ENCODE measurements at regions not wholly inside any gene's neighbourhood (a gene's known extent, or its start where the extent isn't known, plus 50 kb on each side); places are given as distances from the start of the nearest gene placed in this dataset.

DNA sequence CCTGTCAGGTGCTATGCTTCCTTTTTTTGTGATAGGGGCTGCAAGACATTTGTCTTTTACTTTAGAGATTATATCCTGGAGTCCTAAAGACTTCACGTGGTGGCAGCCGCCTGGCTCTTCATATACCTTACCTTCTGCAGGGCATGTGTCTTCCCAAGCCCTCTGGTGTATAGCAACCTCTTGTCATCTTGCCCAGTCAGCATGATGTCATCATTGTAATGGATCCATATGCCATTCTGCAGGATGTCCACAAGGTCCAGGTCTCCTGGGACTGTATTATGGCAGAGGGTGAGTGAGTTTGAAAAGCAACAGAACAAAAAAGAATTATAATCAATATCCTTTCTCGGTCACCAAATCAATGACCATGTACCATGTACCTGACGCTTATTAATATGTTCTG is 82.2 kb upstream of the SCOC start:
- peaks cover 0 to 4% (median 0%) of the 10 kb centered on the region in 4 donors for H3K4me1 ChIP-seq
- H3K27ac ChIP-seq, result no peak overlapping the region
- H3K9me3 ChIP-seq, result no peaks in the 10 kb centered on the region
- DNase-seq, result no peak
- H3K27me3 ChIP-seq, result no peaks in the 10 kb centered on the region
- in situ Hi-C loops (cut with MboI; ENCODE audit: low pct_ligation_motif_present in 1 of 4, low pct_unique_long_range_greater_than_20kb in 1 of 4, low sequenced_read_pairs in 3 of 4), result no loop called here
- intact Hi-C loops (cut with DNase I; ENCODE audit: low total_unique reads), result no loop called here
- no peaks in the 10 kb centered on the region for H3K36me3 ChIP-seq
- TF ChIP-seq, protein P1, sequence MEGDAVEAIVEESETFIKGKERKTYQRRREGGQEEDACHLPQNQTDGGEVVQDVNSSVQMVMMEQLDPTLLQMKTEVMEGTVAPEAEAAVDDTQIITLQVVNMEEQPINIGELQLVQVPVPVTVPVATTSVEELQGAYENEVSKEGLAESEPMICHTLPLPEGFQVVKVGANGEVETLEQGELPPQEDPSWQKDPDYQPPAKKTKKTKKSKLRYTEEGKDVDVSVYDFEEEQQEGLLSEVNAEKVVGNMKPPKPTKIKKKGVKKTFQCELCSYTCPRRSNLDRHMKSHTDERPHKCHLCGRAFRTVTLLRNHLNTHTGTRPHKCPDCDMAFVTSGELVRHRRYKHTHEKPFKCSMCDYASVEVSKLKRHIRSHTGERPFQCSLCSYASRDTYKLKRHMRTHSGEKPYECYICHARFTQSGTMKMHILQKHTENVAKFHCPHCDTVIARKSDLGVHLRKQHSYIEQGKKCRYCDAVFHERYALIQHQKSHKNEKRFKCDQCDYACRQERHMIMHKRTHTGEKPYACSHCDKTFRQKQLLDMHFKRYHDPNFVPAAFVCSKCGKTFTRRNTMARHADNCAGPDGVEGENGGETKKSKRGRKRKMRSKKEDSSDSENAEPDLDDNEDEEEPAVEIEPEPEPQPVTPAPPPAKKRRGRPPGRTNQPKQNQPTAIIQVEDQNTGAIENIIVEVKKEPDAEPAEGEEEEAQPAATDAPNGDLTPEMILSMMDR (IDR thresholded peaks at IDR 0.05), result no peak
- TF ChIP-seq EP300 (IDR thresholded peaks at IDR 0.05; ENCODE audit: low read depth) (no peak), POLR2AphosphoS5 (IDR thresholded peaks at IDR 0.05) (no peak), POLR2A (IDR thresholded peaks at IDR 0.05) (no peak)
- WGBS, 2 donors (ENCODE audit: low coverage in 1 of 2), result 87 to 88% methylated on average over 4 of the region's 4 CpGs
- H3K4me3 ChIP-seq, result no peak overlapping the region

DNA sequence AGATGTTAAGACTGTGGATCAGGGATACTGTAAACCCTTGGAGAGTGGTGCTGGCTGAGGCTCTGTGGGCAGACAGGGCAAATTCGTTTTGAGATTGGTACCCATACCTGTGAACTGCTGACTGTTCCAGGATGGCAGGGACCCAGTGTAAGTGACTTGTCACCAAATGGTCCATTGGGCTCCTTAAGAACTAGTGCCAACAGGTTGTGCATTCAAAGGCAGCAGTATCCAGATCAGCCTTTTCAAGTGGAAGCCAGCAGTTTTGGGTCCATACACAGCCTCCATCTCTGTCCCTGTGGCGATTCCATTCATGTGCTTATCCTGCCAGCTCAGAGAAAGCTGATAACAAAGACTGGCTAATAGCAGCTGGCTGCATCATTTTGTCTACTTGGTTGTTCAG is 84.0 kb upstream of the SCOC start:
- H3K27ac ChIP-seq, result no peak overlapping the region
- intact Hi-C loops (cut with DNase I; ENCODE audit: low total_unique reads) (no loop called here), in situ Hi-C loops (cut with MboI; ENCODE audit: low pct_ligation_motif_present in 1 of 4, low pct_unique_long_range_greater_than_20kb in 1 of 4, low sequenced_read_pairs in 3 of 4) (no loop called here)
- H3K36me3 ChIP-seq, result no peaks in the 10 kb centered on the region
- TF ChIP-seq, protein P1 (IDR thresholded peaks at IDR 0.05), result no peak
- TF ChIP-seq POLR2A (IDR thresholded peaks at IDR 0.05), result no peak
- H3K9me3 ChIP-seq, result no peaks in the 10 kb centered on the region
- WGBS, 2 donors (ENCODE audit: low coverage in 1 of 2), result 82% methylated on average over 2 of the region's 2 CpGs; no CpG with 5 or more reads in 1 of the 2 donors
- H3K4me1 ChIP-seq, result no peaks in the 10 kb centered on the region
- DNase-seq, result no peak
- no peak overlapping the region for H3K4me3 ChIP-seq
- H3K27me3 ChIP-seq, result no peaks in the 10 kb centered on the region

DNA sequence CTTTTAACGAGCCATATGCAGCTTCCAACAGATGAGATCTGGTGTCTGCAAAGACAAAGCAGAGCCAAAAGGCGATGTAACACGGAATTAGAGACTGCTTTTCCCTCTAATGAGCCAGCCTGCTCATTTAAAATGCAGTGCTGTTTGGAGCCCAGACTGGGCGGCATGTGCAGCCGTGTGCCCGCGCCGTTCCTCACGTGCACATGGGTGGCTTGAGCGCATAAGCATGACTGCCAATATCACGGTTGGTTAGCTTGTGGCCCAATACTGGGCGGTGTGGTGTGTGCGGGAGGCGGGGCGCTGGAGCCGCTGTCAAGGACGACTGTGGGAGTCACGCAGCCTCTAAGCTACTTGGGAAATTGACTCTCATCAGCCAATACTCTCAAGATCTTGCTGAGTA is 87.0 kb upstream of the SCOC start:
- no peak for DNase-seq
- no peaks in the 10 kb centered on the region for H3K27me3 ChIP-seq
- no peaks in the 10 kb centered on the region for H3K9me3 ChIP-seq
- H3K4me1 ChIP-seq, result no peaks in the 10 kb centered on the region
- TF ChIP-seq EP300 (IDR thresholded peaks at IDR 0.05; ENCODE audit: low read depth) (no peak), POLR2AphosphoS5 (IDR thresholded peaks at IDR 0.05) (no peak), POLR2A (IDR thresholded peaks at IDR 0.05) (no peak)
- TF ChIP-seq, protein P1 (IDR thresholded peaks at IDR 0.05), result no peak
- 87% methylated on average over 18 of the region's 18 CpGs; no CpG with 5 or more reads in 1 of the 2 donors for WGBS, 2 donors (ENCODE audit: low coverage in 1 of 2)
- in situ Hi-C loops (cut with MboI; ENCODE audit: low pct_ligation_motif_present in 1 of 4, low pct_unique_long_range_greater_than_20kb in 1 of 4, low sequenced_read_pairs in 3 of 4) (no loop called here), intact Hi-C loops (cut with DNase I; ENCODE audit: low total_unique reads) (no loop called here)
- H3K36me3 ChIP-seq, result no peaks in the 10 kb centered on the region
- H3K27ac ChIP-seq, result no peak overlapping the region
- H3K4me3 ChIP-seq, result no peak overlapping the region

DNA sequence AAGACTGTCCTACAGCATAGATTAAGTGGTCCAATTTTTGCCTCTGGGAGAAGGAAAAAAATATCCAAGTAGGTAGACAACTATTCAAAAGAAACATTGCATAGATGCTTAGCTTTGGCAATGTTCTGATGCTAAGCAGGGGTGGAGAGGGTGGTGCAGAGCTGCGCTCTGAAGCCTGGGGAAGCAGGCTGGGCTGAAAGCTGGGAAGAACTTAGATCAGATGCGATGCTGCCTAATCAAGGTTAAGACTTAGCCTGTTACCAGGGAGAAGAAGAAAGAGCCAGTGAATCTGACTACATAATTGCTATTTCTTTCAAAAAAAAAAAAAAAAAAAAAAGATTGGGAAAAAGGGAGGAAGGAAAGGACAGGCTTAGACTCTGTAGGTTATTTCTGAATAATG is 89.0 kb upstream of the SCOC start:
- H3K9me3 ChIP-seq, result no peaks in the 10 kb centered on the region
- H3K4me1 ChIP-seq, result no peaks in the 10 kb centered on the region
- no peak overlapping the region for H3K27ac ChIP-seq
- TF ChIP-seq POLR2A (IDR thresholded peaks at IDR 0.05) (no peak), EP300 (IDR thresholded peaks at IDR 0.05; ENCODE audit: low read depth) (no peak), POLR2AphosphoS5 (IDR thresholded peaks at IDR 0.05) (no peak)
- TF ChIP-seq, protein P1 (IDR thresholded peaks at IDR 0.05), result no peak
- no peak overlapping the region for H3K4me3 ChIP-seq
- H3K27me3 ChIP-seq, result no peaks in the 10 kb centered on the region
- no peak for DNase-seq
- WGBS, 2 donors (ENCODE audit: low coverage in 1 of 2), result 84 to 100% methylated on average over 1 to 2 of the region's 2 CpGs
- in situ Hi-C loops (cut with MboI; ENCODE audit: low pct_ligation_motif_present in 1 of 4, low pct_unique_long_range_greater_than_20kb in 1 of 4, low sequenced_read_pairs in 3 of 4), result no loop called here
- H3K36me3 ChIP-seq, result no peaks in the 10 kb centered on the region
- intact Hi-C loops (cut with DNase I; ENCODE audit: low total_unique reads), result no loop called here
